NCI-H2227 (cell line): ENCODE measurements at regions not wholly inside any gene's neighbourhood (a gene's known extent, or its start where the extent isn't known, plus 50 kb on each side); places are given as distances from the start of the nearest gene placed in this dataset.

Experiments used
- DNase-seq: peaks from one replicate; lab custom pipeline; 2025; ENCODE audit not compliant: unreplicated experiment; lab: John Stamatoyannopoulos, UW

- no peak for DNase-seq
Measured at GRCh38 chr1:104929280-104929679, 1179.6 kb downstream of the AMY1C start.

DNA sequence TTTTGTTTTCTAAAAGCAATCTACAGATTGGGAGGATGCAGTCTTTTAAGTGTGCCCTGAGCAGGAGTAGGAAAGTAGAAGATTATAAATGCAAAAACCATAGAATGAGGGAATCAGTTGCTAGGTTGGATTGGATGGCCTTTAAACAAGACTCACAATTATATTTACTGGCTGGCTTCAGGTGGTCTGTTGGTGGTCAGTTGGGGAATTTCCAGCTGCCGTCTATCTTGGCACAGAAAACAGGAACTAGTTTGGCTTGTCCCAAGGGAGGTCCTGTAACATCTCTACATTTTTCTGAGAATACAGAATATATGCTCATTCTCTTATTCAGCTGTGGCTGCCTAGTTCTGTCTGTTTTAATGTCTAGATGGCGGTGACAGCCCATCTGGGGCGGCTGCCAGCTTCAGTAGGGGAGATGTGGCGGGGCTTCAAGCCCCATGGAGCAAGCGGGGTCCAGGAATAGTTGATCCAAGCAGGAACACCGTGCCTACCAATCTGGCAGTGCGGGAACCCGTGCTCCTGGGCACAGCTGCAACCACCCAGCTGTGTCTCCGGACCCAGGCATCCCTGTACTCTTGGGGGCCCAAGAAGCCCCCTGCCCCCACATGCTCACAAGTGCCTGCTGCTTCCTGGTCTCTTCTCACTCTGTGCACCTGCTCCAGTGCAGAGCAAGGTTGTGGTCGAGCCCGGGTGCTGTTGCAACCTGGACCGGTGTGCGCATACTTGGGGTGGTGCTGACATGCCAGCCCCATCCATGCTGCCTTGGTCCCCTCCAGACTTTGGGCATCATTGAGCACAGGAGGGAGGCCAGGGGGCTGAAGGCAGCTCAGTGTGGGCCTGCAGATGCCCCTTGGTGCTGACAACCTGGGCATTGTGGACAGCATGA is 1182.6 kb downstream of the AMY1C start:
- DNase-seq = no peak

GRCh38 chr1:104932949-104933679 is 1183.4 kb downstream of the AMY1C start:
- DNase-seq = no peak

DNA sequence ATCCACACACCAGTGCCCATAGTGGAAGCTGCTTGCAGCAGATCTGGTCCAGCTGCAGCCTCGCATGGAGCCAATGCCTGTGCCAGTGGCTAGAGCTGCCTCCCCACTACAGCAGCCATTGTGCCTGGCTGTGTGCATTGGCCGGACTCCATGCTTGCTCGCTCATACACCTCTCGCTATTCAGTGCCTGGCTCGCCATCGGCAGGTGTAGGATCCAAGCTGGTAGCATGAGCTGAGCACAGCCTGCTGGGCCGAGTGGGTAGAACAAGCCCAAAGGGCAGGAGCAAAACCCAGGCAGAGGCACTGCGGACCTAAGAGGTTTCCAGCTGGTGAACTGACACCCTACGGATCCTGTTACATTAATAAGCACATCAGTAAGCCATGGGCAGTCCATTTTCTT is 1184.1 kb downstream of the AMY1C start:
- DNase-seq = no peak

- DNase-seq = no peak
Measured at GRCh38 chr1:104945406-104945805, 1195.7 kb downstream of the AMY1C start.

DNA sequence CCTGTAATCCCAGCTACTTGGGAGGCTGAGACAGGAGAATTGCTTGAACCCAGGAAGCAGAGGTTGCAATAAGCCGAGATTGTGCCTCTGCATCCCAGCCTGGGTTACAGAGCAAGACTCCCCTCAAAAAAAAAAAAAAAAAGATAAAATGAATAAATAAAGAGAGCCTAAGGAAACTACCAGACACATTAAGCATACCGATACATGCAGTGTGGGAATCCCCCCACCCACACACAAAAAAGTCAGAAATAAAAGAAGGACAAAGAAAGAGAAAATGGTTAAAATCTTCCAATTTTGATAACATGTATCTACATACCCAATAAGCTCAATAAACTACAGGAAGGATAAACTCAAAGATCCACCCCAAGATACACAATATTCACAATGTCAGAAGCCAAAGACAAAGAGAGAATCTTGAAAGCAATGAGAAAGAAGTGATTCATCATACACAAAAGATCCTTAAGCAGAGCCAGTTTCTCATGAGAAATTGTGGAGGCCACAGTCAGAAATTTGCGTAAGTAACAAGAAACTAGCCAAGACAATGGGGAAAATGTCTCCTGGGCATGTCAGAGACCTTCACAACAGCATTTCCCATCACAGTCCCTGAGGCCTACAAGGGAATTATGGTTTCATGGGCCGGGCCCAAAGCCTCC is 1197.0 kb downstream of the AMY1C start:
- DNase-seq = no peak

GRCh38 chr1:104953555-104953954 is 1203.9 kb downstream of the AMY1C start:
- DNase-seq = no peak

GRCh38 chr1:104973516-104973915 is 1223.8 kb downstream of the AMY1C start:
- DNase-seq = no peak

- no peak for DNase-seq
Measured at GRCh38 chr1:104979651-104980050, 1230.0 kb downstream of the AMY1C start.

DNA sequence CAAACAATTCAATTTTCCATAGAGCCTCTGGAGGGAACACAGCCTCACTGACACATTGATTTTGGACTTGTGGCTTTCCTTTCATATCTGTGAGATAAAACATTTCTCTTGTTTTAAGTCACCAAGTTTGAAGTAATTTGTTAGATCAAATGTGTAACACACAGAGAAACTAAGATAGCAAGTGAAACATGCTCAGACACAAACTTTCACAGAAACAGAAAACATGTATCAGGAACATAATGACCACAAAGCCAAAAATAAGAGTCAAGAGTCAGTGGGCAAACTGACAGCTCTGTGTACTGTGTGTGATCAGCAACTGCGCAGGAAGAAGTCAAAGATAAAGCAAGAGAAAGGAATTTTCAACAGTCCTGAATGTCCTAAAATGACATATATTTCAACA is 1237.5 kb downstream of the AMY1C start:
- DNase-seq = no peak

- no peak for DNase-seq
Measured at GRCh38 chr1:104989012-104989411, 1239.3 kb downstream of the AMY1C start.

- no peak for DNase-seq
Measured at GRCh38 chr1:104991702-104992101, 1242.0 kb downstream of the AMY1C start.

DNA sequence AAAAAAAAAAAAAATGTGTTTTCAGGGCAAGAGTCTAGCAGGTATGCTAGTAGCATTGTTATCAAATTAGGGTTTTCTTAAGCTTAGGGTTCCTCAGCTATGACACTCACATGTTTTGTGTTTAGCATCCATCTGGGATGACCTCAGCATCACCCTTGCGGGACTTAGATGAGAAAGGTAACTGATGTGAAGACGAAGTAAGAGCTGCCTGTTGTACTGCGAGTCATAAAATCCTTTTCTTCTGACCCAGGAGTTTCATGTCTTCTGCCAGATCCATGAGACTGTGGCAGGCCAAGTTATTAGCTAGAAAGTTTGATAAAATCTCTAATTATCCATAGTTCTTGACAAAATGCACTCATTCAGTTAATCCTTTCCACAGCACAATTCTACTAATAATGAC is 1251.1 kb downstream of the AMY1C start:
- DNase-seq = no peak

DNA sequence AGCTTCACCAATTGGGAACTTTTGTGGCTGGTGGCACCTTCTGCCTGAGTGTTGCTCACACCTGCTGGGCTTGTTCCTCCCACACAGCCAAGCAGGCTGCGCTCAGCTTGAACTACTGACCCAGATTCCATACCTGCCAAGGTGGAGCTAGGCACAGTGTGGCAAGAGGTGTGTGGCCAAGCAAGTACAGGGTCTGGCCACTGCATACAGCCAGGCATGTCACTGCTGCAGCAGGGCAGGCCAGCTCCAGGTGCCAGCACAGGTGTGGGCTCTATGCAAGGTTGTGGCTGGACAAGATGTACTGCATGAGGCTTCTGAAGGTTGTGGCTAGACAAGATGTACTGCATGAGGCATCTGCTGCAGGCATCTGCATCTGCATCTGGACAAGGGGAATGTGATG is 1254.8 kb downstream of the AMY1C start:
- DNase-seq = no peak

DNA sequence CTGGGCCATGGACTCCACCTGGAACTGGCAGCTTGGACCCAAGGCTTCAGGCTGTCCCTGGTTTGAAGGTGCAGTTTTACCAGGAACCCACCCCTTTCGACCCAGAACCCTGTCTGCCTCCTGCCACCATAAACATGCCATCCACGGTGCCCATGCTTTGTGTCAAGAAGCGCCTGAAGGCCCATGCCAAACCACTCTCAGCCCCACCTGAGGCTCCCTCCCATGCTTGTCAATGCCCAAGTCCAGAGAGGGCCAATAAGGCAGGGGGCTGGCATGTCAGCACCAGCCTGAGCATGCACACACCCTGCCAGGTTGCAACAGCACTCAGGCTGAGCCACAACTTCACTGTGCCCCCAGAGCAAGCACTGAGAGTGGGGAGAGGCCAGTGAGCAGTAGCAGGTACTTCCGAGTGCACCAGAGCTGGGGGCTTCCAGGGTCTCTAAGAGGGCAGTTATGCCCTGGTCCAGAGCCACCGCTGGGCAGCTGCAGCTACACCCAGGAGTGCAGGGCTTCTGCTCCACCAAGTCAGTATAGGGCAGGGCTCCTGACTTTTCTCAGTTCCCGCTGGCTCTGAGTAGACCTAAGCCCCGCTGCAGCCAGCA is 1256.0 kb downstream of the AMY1C start:
- DNase-seq = no peak

DNA sequence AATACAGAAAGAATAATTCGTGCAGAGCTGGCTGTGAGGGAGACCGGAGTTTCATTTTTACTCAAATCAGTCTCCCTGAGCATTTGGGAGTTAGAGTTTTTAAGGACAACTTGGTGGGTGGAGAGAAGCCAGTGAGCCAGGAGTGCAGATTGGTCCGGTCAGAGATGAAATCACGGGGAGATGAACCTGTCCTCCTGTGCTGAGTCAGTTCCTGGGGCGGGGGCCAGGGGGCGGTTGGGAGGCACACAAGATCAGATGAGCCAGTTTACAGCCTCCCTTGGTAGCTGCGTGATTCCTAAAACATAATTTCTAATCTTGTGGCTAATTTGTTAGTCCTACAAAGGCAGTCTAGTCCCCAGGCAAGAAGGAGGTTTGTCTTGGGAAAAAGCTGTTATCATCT is 1267.9 kb downstream of the AMY1C start:
- DNase-seq = no peak

DNA sequence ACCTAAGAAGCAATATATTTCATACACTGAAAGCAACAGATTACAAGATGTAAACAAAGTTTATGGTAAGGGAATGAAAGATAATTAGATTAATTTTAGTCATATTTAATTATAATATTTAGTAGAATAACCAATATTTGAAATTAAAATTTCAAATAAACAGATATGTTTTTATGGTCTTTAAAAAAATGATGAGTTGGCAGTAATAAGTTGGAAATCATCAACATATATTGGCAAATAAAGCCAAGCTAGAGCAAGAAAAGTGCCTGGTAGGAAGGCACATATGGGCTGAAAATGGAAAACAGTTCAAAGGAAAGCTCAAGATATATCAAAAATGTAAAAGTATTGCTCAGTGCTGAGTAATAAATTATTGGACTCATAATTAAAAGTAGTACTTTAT is 1274.0 kb downstream of the AMY1C start:
- no peak for DNase-seq

DNA sequence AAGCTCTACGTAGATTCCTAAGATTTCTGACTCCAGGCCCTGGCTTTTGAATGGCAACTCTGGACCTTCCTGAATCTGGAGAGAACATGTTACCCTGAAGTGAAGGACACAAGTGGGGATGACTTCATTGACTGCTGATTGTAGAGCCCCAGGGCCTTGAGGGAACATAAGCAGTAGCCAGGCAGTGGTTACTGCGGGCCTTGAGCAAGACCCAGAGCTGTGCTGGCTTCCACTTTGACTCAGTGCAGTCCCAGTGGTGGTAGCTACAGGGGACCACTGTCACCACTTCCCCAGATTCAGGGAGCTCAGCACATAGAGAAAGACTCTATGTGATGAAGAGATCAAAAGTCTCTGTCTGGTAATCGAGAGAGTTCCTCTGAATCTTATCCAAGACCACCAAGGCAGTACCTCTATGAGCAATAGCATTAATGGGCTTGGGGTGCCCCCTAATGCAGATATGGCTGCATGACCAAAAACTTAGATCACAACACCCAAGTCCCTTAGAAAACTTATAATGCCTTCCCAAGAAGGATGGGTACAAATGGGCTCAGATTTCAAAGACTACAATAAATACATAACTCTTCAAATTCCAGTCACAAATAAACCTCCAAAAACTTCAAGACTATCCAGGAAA is 1278.3 kb downstream of the AMY1C start:
- DNase-seq = no peak

- no peak for DNase-seq
Measured at GRCh38 chr1:105072446-105072845, 1322.7 kb downstream of the AMY1C start.

DNA sequence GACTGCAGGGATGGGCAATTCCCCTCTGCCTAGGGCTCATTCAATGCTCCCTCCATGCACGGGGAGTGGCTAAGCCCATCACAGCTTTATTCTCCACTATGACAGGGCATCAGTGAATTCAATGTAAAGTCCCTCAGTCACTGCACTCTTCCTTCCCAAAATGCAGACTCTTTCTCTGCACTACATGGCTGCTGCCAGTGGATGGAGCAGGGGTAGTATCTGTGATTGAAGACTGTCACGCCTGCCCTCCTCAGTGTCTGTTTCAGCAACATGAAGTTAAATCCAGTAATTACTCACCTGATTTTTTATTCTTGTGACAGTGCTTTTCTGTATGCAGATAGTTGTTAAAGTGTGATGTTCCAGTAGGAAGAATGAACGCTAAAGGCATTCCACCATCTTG is 1323.2 kb downstream of the AMY1C start:
- no peak for DNase-seq

- DNase-seq = no peak
Measured at GRCh38 chr1:105073660-105074059, 1324.0 kb downstream of the AMY1C start.
